ENCODE measurements at regions not wholly inside any gene's neighbourhood (a gene's known extent, or its start where the extent isn't known, plus 50 kb on each side); places are given as distances from the start of the nearest gene placed in this dataset.
"Not testable (repeated sequence)": the region's sequence is repeated elsewhere in the genome, so short reads cannot be mapped to it uniquely, and the experiment has no call there.

- Histone ChIP-seq H3K27me3 (ENCODE audit: insufficient read depth, low read length) (no peaks in the 10 kb centered on the region), H3K9ac (ENCODE audit: low read depth, low read length) (no peak overlapping the region)
- 73% methylated on average over 6 of the region's 6 CpGs for WGBS
Observed at GRCh38 chr16:9343276-9343675, 251.8 kb downstream of the HAPSTR1 start.

DNA sequence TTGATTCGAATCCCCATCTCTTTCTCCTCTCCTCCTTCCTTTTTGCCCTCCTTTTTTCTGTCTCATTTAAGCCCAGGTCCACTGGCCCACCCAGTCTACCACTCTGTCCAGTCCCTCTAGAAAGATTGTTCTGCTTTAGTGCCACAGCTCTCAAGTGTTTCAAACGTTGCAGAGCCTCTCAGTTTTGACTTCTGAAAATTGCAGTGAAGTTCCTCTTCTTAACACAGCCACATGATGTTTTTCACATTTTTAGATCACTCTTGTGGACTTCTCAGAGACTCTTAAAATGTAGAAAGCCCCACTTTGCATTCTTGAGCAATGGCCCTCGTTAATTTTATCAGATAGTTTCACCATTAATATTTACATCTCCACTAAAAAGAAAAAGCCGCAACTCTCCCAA lies 253.1 kb downstream of the HAPSTR1 start:
- Histone ChIP-seq H3K27ac (ENCODE audit: low read depth, low read length) (no peak overlapping the region), H3K9ac (ENCODE audit: low read depth, low read length) (no peak overlapping the region), H3K4me1 (ENCODE audit: insufficient read depth, low read length) (no peaks in the 10 kb centered on the region), H3K36me3 (ENCODE audit: insufficient read depth, low read length) (no peaks in the 10 kb centered on the region), H3K4me3 (ENCODE audit: low read length) (no peak overlapping the region), H3K27me3 (ENCODE audit: insufficient read depth, low read length) (no peaks in the 10 kb centered on the region), H3K9me3 (ENCODE audit: insufficient read depth, low read depth, low read length) (no peaks in the 10 kb centered on the region; the same call in 1 of the 2 replicates)
- WGBS: 91% methylated on average over 4 of the region's 4 CpGs

More at GRCh38 chr16:9343276-9343675, 251.8 kb downstream of the HAPSTR1 start:
- H3K27ac ChIP-seq (ENCODE audit: low read depth, low read length): no peak overlapping the region
- no peaks in the 10 kb centered on the region for H3K4me1 ChIP-seq (ENCODE audit: insufficient read depth, low read length)
- H3K9me3 ChIP-seq (ENCODE audit: insufficient read depth, low read depth, low read length): no peaks in the 10 kb centered on the region
- H3K4me3 ChIP-seq (ENCODE audit: low read length): no peak overlapping the region
- no peaks in the 10 kb centered on the region for H3K36me3 ChIP-seq (ENCODE audit: insufficient read depth, low read length)

DNA sequence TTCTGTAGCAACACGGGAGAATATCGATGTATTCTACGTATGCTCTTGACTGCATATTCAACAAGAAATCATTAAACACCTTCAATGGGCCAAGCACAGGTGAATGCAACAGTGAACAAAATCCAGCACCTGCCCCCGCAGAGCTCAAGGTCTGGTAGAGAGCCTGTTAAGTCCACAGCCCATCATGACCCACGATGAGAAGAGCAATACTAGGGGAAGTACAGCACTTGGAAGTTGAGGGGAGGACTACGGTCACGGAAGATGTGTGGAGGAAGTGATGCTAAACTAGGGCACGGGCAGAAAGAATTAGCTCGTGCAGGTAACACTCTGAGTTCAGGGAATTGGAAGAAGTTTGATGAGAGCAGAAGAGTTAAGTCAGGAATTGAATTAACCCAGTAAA lies 253.6 kb downstream of the HAPSTR1 start:
- Histone ChIP-seq H3K4me1 (ENCODE audit: insufficient read depth, low read length) (no peaks in the 10 kb centered on the region), H3K9ac (ENCODE audit: low read depth, low read length) (no peak overlapping the region), H3K27ac (ENCODE audit: low read depth, low read length) (no peak overlapping the region)

DNA sequence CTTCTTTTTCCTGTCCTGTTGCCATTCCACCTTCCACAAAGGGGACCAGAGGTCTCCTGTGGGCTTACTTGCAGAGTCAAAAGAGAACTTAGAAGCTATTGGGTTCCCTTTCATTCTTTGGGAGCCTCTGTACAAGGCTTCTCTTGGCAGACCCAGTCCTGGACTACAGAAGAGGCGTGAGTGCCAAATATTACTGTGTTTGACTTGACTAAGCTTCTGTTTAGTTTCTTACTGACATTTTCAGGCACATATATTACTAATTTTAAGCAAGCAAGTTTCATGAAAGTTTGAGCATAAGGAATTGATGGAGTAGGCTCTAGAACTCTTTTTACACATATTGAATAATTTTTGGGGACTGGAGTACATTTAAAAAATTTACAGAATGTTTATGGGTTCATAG lies 254.4 kb downstream of the HAPSTR1 start:
- 100% methylated on average over 1 of the region's 1 CpG for WGBS
- Histone ChIP-seq H3K36me3 (ENCODE audit: insufficient read depth, low read length) (no peaks in the 10 kb centered on the region), H3K27me3 (ENCODE audit: insufficient read depth, low read length) (no peaks in the 10 kb centered on the region)

More for the DNA sequence above, 253.6 kb downstream of the HAPSTR1 start:
- 93% methylated on average over 9 of the region's 9 CpGs for WGBS
- no peak overlapping the region for H3K4me3 ChIP-seq (ENCODE audit: low read length)
- H3K36me3 ChIP-seq (ENCODE audit: insufficient read depth, low read length): no peaks in the 10 kb centered on the region
- no peaks in the 10 kb centered on the region for H3K27me3 ChIP-seq (ENCODE audit: insufficient read depth, low read length)
- H3K9me3 ChIP-seq (ENCODE audit: insufficient read depth, low read depth, low read length): no peaks in the 10 kb centered on the region; the same call in 1 of the 2 replicates

GRCh38 chr16:9348912-9349311 lies 257.5 kb downstream of the HAPSTR1 start:
- H3K9me3 ChIP-seq (ENCODE audit: insufficient read depth, low read depth, low read length): peaks cover 5% of the 10 kb centered on the region; the same call in 1 of the 2 replicates
- H3K36me3 ChIP-seq (ENCODE audit: insufficient read depth, low read length): no peaks in the 10 kb centered on the region
- H3K27ac ChIP-seq (ENCODE audit: low read depth, low read length): no peak overlapping the region
- H3K4me3 ChIP-seq (ENCODE audit: low read length): no peak overlapping the region
- no peaks in the 10 kb centered on the region for H3K4me1 ChIP-seq (ENCODE audit: insufficient read depth, low read length)
- H3K9ac ChIP-seq (ENCODE audit: low read depth, low read length): no peak overlapping the region
- H3K27me3 ChIP-seq (ENCODE audit: insufficient read depth, low read length): no peaks in the 10 kb centered on the region

More for the DNA sequence above, 254.4 kb downstream of the HAPSTR1 start:
- Histone ChIP-seq H3K9me3 (ENCODE audit: insufficient read depth, low read depth, low read length) (peaks cover under 1% of the 10 kb centered on the region; the same call in 1 of the 2 replicates), H3K4me1 (ENCODE audit: insufficient read depth, low read length) (no peaks in the 10 kb centered on the region), H3K27ac (ENCODE audit: low read depth, low read length) (no peak overlapping the region), H3K4me3 (ENCODE audit: low read length) (no peak overlapping the region), H3K9ac (ENCODE audit: low read depth, low read length) (no peak overlapping the region)

- not testable (repeated sequence) for H3K9ac ChIP-seq (ENCODE audit: low read depth, low read length); H3K4me3 ChIP-seq (ENCODE audit: low read length); H3K4me1 ChIP-seq (ENCODE audit: insufficient read depth, low read length); H3K27ac ChIP-seq (ENCODE audit: low read depth, low read length); H3K9me3 ChIP-seq (ENCODE audit: insufficient read depth, low read depth, low read length); H3K36me3 ChIP-seq (ENCODE audit: insufficient read depth, low read length); H3K27me3 ChIP-seq (ENCODE audit: insufficient read depth, low read length)
- WGBS: 93% methylated on average over 8 of the region's 8 CpGs
Observed at GRCh38 chr16:9349373-9349960, 258.0 kb downstream of the HAPSTR1 start.

- H3K27me3 ChIP-seq (ENCODE audit: insufficient read depth, low read length); H3K4me1 ChIP-seq (ENCODE audit: insufficient read depth, low read length); H3K9ac ChIP-seq (ENCODE audit: low read depth, low read length); H3K36me3 ChIP-seq (ENCODE audit: insufficient read depth, low read length); H3K27ac ChIP-seq (ENCODE audit: low read depth, low read length); H3K4me3 ChIP-seq (ENCODE audit: low read length); H3K9me3 ChIP-seq (ENCODE audit: insufficient read depth, low read depth, low read length): not testable (repeated sequence)
- WGBS: 96% methylated on average over 39 of the region's 39 CpGs
Observed at GRCh38 chr16:9350119-9350799, 258.8 kb downstream of the HAPSTR1 start.

DNA sequence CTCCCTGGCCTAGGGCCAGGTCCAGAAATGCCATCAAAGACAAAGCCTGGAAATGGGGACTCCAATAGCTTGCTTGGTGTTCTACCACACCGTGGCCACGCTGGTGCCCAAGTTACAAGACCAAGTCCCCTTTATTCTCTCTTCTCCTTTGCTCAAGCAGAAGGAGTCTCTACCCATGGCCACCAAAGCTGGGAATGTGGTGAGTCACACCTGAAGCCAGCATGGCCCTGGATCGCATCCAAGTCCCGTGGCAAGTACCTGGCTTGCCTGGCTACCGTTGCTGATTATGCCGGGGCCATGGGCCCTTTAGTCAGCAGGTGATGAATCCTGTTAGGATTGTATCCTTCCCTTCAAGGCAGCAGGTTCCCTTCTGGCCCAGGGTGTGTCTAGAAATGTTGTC lies 260.0 kb downstream of the HAPSTR1 start:
- H3K36me3 ChIP-seq (ENCODE audit: insufficient read depth, low read length): no peaks in the 10 kb centered on the region
- peaks cover 17% of the 10 kb centered on the region; the same call in 1 of the 2 replicates for H3K9me3 ChIP-seq (ENCODE audit: insufficient read depth, low read depth, low read length)
- H3K4me1 ChIP-seq (ENCODE audit: insufficient read depth, low read length): no peaks in the 10 kb centered on the region
- H3K27me3 ChIP-seq (ENCODE audit: insufficient read depth, low read length): no peaks in the 10 kb centered on the region
- H3K27ac ChIP-seq (ENCODE audit: low read depth, low read length): no peak overlapping the region
- H3K9ac ChIP-seq (ENCODE audit: low read depth, low read length): no peak overlapping the region
- H3K4me3 ChIP-seq (ENCODE audit: low read length): no peak overlapping the region
- 96% methylated on average over 6 of the region's 6 CpGs for WGBS

DNA sequence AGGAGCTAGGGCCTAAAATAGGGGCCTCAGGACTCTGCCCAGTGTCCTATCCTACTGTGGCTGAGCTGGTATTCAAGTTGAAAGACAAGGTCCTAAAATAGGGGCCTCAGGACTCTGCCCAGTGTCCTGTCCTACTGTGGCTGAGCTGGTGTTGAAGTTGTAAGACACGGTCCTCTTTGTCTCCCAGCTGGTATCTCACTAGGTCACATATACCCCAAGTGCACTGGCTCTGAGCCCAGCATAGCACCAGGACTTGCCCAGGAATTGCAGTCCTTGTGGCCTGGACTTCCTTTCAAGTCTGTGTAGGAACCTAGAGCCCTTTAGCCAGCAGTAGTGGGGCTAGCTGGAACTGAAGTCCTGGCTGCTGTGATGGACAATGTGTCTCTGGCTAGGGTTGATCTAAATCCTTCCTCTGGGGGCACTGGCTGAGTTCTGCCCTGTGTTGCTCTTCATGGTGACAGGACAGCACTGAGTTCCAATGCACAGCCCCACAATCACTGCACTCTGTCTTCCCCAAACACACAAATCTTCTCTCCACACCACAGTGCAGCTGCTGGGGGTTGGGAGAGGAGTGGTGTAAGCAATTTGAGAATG lies 260.5 kb downstream of the HAPSTR1 start:
- no peaks in the 10 kb centered on the region for H3K27me3 ChIP-seq (ENCODE audit: insufficient read depth, low read length)
- no peak overlapping the region for H3K27ac ChIP-seq (ENCODE audit: low read depth, low read length)
- no peaks in the 10 kb centered on the region for H3K4me1 ChIP-seq (ENCODE audit: insufficient read depth, low read length)
- peaks cover 22% of the 10 kb centered on the region for H3K9me3 ChIP-seq (ENCODE audit: insufficient read depth, low read depth, low read length)
- H3K9ac ChIP-seq (ENCODE audit: low read depth, low read length): no peak overlapping the region
- no peak overlapping the region for H3K4me3 ChIP-seq (ENCODE audit: low read length)
- no peaks in the 10 kb centered on the region for H3K36me3 ChIP-seq (ENCODE audit: insufficient read depth, low read length)
- 97% methylated on average over 1 of the region's 1 CpG for WGBS

GRCh38 chr16:9357829-9358228 lies 266.4 kb downstream of the HAPSTR1 start:
- no peak overlapping the region for H3K27ac ChIP-seq (ENCODE audit: low read depth, low read length)
- H3K4me1 ChIP-seq (ENCODE audit: insufficient read depth, low read length): no peaks in the 10 kb centered on the region
- no peak overlapping the region for H3K4me3 ChIP-seq (ENCODE audit: low read length)
- H3K9me3 ChIP-seq (ENCODE audit: insufficient read depth, low read depth, low read length): peaks cover 28% of the 10 kb centered on the region
- no peaks in the 10 kb centered on the region for H3K36me3 ChIP-seq (ENCODE audit: insufficient read depth, low read length)
- no peaks in the 10 kb centered on the region for H3K27me3 ChIP-seq (ENCODE audit: insufficient read depth, low read length)
- whole genome bisulfite sequencing: 94% methylated on average over 2 of the region's 2 CpGs
- H3K9ac ChIP-seq (ENCODE audit: low read depth, low read length): no peak overlapping the region

- no peak overlapping the region for H3K4me3 ChIP-seq (ENCODE audit: low read length)
- H3K4me1 ChIP-seq (ENCODE audit: insufficient read depth, low read length): no peaks in the 10 kb centered on the region
- no peaks in the 10 kb centered on the region for H3K27me3 ChIP-seq (ENCODE audit: insufficient read depth, low read length)
- WGBS: 92% methylated on average over 7 of the region's 7 CpGs
- H3K9me3 ChIP-seq (ENCODE audit: insufficient read depth, low read depth, low read length): peaks cover 28% of the 10 kb centered on the region
- no peak overlapping the region for H3K9ac ChIP-seq (ENCODE audit: low read depth, low read length)
- no peaks in the 10 kb centered on the region for H3K36me3 ChIP-seq (ENCODE audit: insufficient read depth, low read length)
- H3K27ac ChIP-seq (ENCODE audit: low read depth, low read length): no peak overlapping the region
Observed at GRCh38 chr16:9360075-9360474, 268.6 kb downstream of the HAPSTR1 start.

All from HUES64 (cell line).